ENCODE measurements at regions not wholly inside any gene's neighbourhood (a gene's known extent, or its start where the extent isn't known, plus 50 kb on each side); places are given as distances from the start of the nearest gene placed in this dataset.

GRCh38 chr5:135246923-135247795, 151.9 kb downstream of the MACROH2A1 start:
- DNase-seq: peak; percentile 36

GRCh38 chr5:135246605-135246922, 152.5 kb downstream of the MACROH2A1 start:
- no peak for DNase-seq

- no peak for DNase-seq
These were observed 153.2 kb downstream of the MACROH2A1 start for GRCh38 chr5:135245521-135246499.

- DNase-seq: no peak
These were observed 154.4 kb downstream of the MACROH2A1 start for GRCh38 chr5:135244620-135245021.

- DNase-seq: no peak
These were observed 155.3 kb downstream of the MACROH2A1 start for GRCh38 chr5:135243556-135244285.

GRCh38 chr5:135242866-135243555, 156.0 kb downstream of the MACROH2A1 start:
- no peak for DNase-seq

GRCh38 chr5:135242021-135242865, 156.8 kb downstream of the MACROH2A1 start:
- DNase-seq: no peak

- DNase-seq: no peak
These were observed 157.5 kb downstream of the MACROH2A1 start for GRCh38 chr5:135241536-135241935.

- DNase-seq: no peak
These were observed 158.2 kb downstream of the MACROH2A1 start for GRCh38 chr5:135240781-135241360.

GRCh38 chr5:135240283-135240633, 158.8 kb downstream of the MACROH2A1 start:
- no peak for DNase-seq

GRCh38 chr5:135239453-135240282, 159.4 kb downstream of the MACROH2A1 start:
- DNase-seq: no peak

GRCh38 chr5:135238622-135239452, 160.2 kb downstream of the MACROH2A1 start:
- no peak for DNase-seq

- no peak for DNase-seq
These were observed 161.3 kb downstream of the MACROH2A1 start for GRCh38 chr5:135237748-135238103.

- no peak for DNase-seq
These were observed 161.9 kb downstream of the MACROH2A1 start for GRCh38 chr5:135236908-135237747.

GRCh38 chr5:135236228-135236907, 162.7 kb downstream of the MACROH2A1 start:
- DNase-seq: no peak

- no peak for DNase-seq
These were observed 163.3 kb downstream of the MACROH2A1 start for GRCh38 chr5:135235551-135236227.
